Esophagus muscularis mucosa (tissue), 4 donors: ENCODE measurements at regions not wholly inside any gene's neighbourhood (a gene's known extent, or its start where the extent isn't known, plus 50 kb on each side); places are given as distances from the start of the nearest gene placed in this dataset.

Source experiments
- EP300 ChIP-seq: sonication (generic); formaldehyde crosslinking; IDR thresholded peaks from one replicate; pipeline ENCODE4 v1.6.1; 2017; ENCODE audit warnings: antibody characterized with exemption
- POLR2A ChIP-seq: fragments of 450-650 bp; IDR thresholded peaks from one replicate; pipeline ENCODE4 v1.6.1; 2017; ENCODE audit warnings: antibody characterized with exemption, moderate library complexity, mild to moderate bottlenecking, low read depth
- POLR2AphosphoS5 ChIP-seq, 2 donors: sonication (generic); formaldehyde crosslinking; IDR thresholded peaks; one replicate each; pipeline ENCODE4 v1.6.1; 2017; ENCODE audit warnings: antibody characterized with exemption in 2 of 2
- TF ChIP-seq, protein P1 (sequence below), 3 experiments: fragments of 200-600 bp in 2 of 3; fragments of 450-650 bp in 1 of 3; sonication (generic) in 2 of 3; IDR thresholded peaks; one replicate each; pipeline ENCODE4 v1.5.1; 2017 to 2019; ENCODE audit warnings: antibody characterized with exemption in 3 of 3, mild to moderate bottlenecking in 2 of 3, moderate library complexity in 1 of 3

DNA sequence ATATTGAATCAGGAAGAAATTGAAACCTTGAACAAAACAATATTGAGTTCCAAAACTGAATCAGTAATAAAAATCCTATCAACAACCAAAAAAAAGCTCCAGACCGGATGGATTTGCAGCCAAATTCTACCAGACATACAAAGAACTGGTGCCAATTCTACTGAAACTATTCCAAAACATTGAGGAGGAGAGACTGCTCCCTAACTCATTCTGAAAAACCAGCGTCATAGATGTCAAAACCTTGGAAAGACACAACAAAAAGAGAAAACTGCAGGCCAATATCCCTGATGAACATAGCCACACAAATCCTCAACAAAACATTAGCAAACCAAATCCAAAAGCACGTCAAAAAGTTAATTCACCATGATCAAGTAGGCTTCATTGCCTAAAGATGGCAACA is 353.8 kb downstream of the TMEM135 start:
- TF ChIP-seq, protein P1, sequence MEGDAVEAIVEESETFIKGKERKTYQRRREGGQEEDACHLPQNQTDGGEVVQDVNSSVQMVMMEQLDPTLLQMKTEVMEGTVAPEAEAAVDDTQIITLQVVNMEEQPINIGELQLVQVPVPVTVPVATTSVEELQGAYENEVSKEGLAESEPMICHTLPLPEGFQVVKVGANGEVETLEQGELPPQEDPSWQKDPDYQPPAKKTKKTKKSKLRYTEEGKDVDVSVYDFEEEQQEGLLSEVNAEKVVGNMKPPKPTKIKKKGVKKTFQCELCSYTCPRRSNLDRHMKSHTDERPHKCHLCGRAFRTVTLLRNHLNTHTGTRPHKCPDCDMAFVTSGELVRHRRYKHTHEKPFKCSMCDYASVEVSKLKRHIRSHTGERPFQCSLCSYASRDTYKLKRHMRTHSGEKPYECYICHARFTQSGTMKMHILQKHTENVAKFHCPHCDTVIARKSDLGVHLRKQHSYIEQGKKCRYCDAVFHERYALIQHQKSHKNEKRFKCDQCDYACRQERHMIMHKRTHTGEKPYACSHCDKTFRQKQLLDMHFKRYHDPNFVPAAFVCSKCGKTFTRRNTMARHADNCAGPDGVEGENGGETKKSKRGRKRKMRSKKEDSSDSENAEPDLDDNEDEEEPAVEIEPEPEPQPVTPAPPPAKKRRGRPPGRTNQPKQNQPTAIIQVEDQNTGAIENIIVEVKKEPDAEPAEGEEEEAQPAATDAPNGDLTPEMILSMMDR (IDR thresholded peaks at IDR 0.05), result no peak
- TF ChIP-seq POLR2AphosphoS5 (IDR thresholded peaks at IDR 0.05) (no peak), EP300 (no peak), POLR2A (no peak)
